ENCODE measurements at regions not wholly inside any gene's neighbourhood (a gene's known extent, or its start where the extent isn't known, plus 50 kb on each side); places are given as distances from the start of the nearest gene placed in this dataset.

- DNase-seq = no peak
These were observed 83.3 kb downstream of the ZNF608 start for GRCh38 chr5:124663101-124663506.

- no peak for DNase-seq
These were observed 84.2 kb downstream of the ZNF608 start for GRCh38 chr5:124662181-124662781.

GRCh38 chr5:124661317-124662141 is 84.9 kb downstream of the ZNF608 start:
- DNase-seq = no peak

GRCh38 chr5:124660229-124661093 is 86.0 kb downstream of the ZNF608 start:
- DNase-seq = no peak

- DNase-seq = no peak
These were observed 86.6 kb downstream of the ZNF608 start for GRCh38 chr5:124659798-124660197.

GRCh38 chr5:124658867-124659557 is 87.4 kb downstream of the ZNF608 start:
- DNase-seq = no peak

GRCh38 chr5:124655921-124656511 is 90.4 kb downstream of the ZNF608 start:
- DNase-seq = no peak

- DNase-seq = no peak
These were observed 91.1 kb downstream of the ZNF608 start for GRCh38 chr5:124655251-124655917.

GRCh38 chr5:124654418-124654817 is 92.0 kb downstream of the ZNF608 start:
- DNase-seq = no peak

GRCh38 chr5:124653666-124654065 is 92.8 kb downstream of the ZNF608 start:
- DNase-seq = no peak

GRCh38 chr5:124652892-124653441 is 93.5 kb downstream of the ZNF608 start:
- no peak for DNase-seq

GRCh38 chr5:124652514-124652819 is 94.0 kb downstream of the ZNF608 start:
- no peak for DNase-seq

- DNase-seq = no peak
These were observed 94.6 kb downstream of the ZNF608 start for GRCh38 chr5:124651663-124652513.

GRCh38 chr5:124650951-124651662 is 95.3 kb downstream of the ZNF608 start:
- no peak for DNase-seq

- no peak for DNase-seq
These were observed 96.3 kb downstream of the ZNF608 start for GRCh38 chr5:124650147-124650561.

GRCh38 chr5:124649491-124650146 is 96.8 kb downstream of the ZNF608 start:
- DNase-seq = peak; percentile 61

GRCh38 chr5:124648902-124649467 is 97.5 kb downstream of the ZNF608 start:
- no peak for DNase-seq

GRCh38 chr5:124647352-124647751 is 99.1 kb downstream of the ZNF608 start:
- DNase-seq = no peak

- no peak for DNase-seq
These were observed 101.0 kb downstream of the ZNF608 start for GRCh38 chr5:124645396-124645795.
